Heart right ventricle (tissue), 16 donors: ENCODE measurements at regions not wholly inside any gene's neighbourhood (a gene's known extent, or its start where the extent isn't known, plus 50 kb on each side); places are given as distances from the start of the nearest gene placed in this dataset.

Experiments used
- ATAC-seq, 8 donors: fragments of 200-7000 bp; cut with Tn5 transposase; one replicate each; pipeline ENCODE4 v1.9.1; 2020; ENCODE audit warnings: mild to moderate bottlenecking in 8 of 8, moderate library complexity in 8 of 8, moderate number of reproducible peaks in 1 of 8
- DNase-seq, 2 donors: peaks; one replicate each; pipeline ENCODE4 v3.0.0-alpha.2; 2020
- H3K27ac ChIP-seq, 10 donors: fragments of 200-600 bp; sonication (generic) in 2 of 10; one replicate each; pipeline versions ENCODE4 v1.5.0 to v1.8.0; 2020 to 2022; ENCODE audit warnings: mild to moderate bottlenecking in 3 of 10
- H3K27me3 ChIP-seq, 7 donors: fragments of 200-600 bp; one replicate each; pipeline ENCODE4 v1.8.0; 2021 to 2022; ENCODE audit warnings: mild to moderate bottlenecking in 2 of 7
- H3K36me3 ChIP-seq, 9 donors: fragments of 200-600 bp; sonication (generic) in 1 of 9; one replicate each; pipeline versions ENCODE4 v1.5.0 to v1.8.0; 2020 to 2022; ENCODE audit warnings: mild to moderate bottlenecking in 2 of 9
- H3K4me1 ChIP-seq, 9 donors: fragments of 200-600 bp; sonication (generic) in 1 of 9; one replicate each; pipeline versions ENCODE4 v1.5.0 to v1.8.0; 2020 to 2022; ENCODE audit warnings: mild to moderate bottlenecking in 4 of 9
- H3K4me3 ChIP-seq, 10 donors: fragments of 200-600 bp; sonication (generic) in 2 of 10; one replicate each; pipeline versions ENCODE4 v1.5.0 to v1.8.0; 2020 to 2022; ENCODE audit warnings: mild to moderate bottlenecking in 7 of 10, moderate library complexity in 2 of 10
- H3K9me3 ChIP-seq, 11 donors: fragments of 200-600 bp in 10 of 11; sonication (generic) in 2 of 11; one replicate each; pipeline versions ENCODE4 v1.5.0 to v1.8.0; 2013 to 2022; ENCODE audit warnings: mild to moderate bottlenecking in 2 of 11, control low read depth in 1 of 11, moderate library complexity in 1 of 11
- WGBS, 2 donors: extraction: QIAGEN DNeasy Blood & Tissue Kit; methylation state at CpG; one replicate each; pipeline ENCODE4 v1.1.7; 2013; ENCODE audit warnings: inconsistent platforms in 1 of 2; 5-methylcytosine and 5-hydroxymethylcytosine counted together
- intact Hi-C, 10 donors: fragments of 100-400 bp; cut with DNase I; formaldehyde crosslinking; loops; one replicate each; pipeline versions ENCODE4 v1.11.1 to v1.14.2; 2022
- TF ChIP-seq, protein P1 (sequence below), 9 donors: fragments of 200-600 bp; sonication (generic) in 2 of 9; IDR thresholded peaks; one replicate each; pipeline versions ENCODE4 v1.5.0 to v1.8.0; 2021 to 2022; ENCODE audit warnings: antibody characterized with exemption in 9 of 9, mild to moderate bottlenecking in 5 of 9, moderate library complexity in 1 of 9
- donor health status: Arrhythmogenic right ventricular cardiomyopathy.
- donor health status: ischemic (EF 13 %, LVEDD 7.1; RV severe dilation, severe dysfunction).
- donor health status: healthy with polysubstance abuse.
- donor health status: DM: no; HTN: yes; CAD: no.
- donor health status: DM: no; HTN: no; CAD: no.
- donor health status: ischemic (EF 25% LVEDD 6.9; RV normal size, moderate dysfunction).
- donor health status: ischemic (EF 25% LVEDD 5.7; RV mildly dilated, moderate dysfunction).
- donor health status: healthy.
- donor health status: DM: yes; HTN: yes; CAD: no.
- donor health status: Ischemic cardiomyopathy.
- donor health status: ischemic (EF 35%, LVEDD 5.7; RV mildly dilated, moderate dysfunction).
- donor health status: nonischemic (EF 11% LVEDD 7.7; RV severe dilation, severe dysfunction).
- donor health status: DM: yes; HTN: yes; CAD: no.
- donor health status: PGD.
- donor health status: ischemic (EF 29% LVEDD 5.4; RV normal size, mild dysfunction).
- donor health status: nonischemic (EF 23%, LVEDD 6.1; RV moderate dilation, normal function).

DNA sequence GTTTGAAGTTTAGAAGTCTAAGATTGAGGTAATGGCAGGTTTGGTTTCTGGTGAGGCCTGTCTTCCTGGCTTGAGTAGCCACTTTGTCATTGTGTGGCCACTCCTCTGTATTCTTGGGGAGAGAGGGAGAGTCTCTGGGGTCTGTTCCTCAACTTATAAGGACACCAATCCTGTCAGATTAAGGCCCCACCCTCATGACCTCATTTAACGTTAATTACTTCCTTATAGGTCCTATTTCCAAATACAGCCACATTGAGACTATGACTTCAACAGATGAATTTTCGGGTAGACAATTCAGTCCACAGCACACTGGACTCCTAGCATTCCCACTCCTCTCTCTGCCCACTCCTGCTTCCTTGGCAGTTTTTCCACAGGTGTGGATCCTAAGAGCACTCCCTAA is 350.8 kb upstream of the CASK start:
- no peak for ATAC-seq
- no peak overlapping the region for H3K27ac ChIP-seq

DNA sequence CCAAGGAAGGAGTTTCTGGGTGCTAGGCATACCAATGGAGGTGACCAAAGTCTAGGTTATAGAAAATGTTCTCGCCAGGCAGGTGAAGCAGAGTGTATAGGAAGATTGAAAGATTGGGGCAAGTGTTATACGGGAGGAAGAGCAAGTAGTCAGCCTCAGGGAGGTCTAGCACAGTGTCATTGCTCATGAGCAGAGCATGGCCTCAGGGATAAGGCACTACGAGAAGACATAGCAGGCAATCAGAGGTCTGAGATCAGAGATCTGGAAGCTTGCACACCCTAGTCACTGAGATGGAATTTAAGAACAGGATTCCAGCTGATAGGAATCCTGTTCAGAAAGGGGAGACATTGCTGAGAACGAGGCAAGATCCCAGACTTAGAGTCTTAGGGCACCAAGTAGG is 350.0 kb upstream of the CASK start:
- DNase-seq (no peak), ATAC-seq (no peak)
- Histone ChIP-seq H3K4me3 (no peak overlapping the region), H3K9me3 (no peaks in the 10 kb centered on the region), H3K27me3 (peaks cover 0 to 26% (median 0%) of the 10 kb centered on the region in 7 donors), H3K27ac (no peak overlapping the region), H3K36me3 (no peaks in the 10 kb centered on the region), H3K4me1 (no peaks in the 10 kb centered on the region)
- WGBS, 2 donors = 85% methylated on average over 4 of the region's 4 CpGs
- intact Hi-C loops = no loop called here
- TF ChIP-seq, protein P1, sequence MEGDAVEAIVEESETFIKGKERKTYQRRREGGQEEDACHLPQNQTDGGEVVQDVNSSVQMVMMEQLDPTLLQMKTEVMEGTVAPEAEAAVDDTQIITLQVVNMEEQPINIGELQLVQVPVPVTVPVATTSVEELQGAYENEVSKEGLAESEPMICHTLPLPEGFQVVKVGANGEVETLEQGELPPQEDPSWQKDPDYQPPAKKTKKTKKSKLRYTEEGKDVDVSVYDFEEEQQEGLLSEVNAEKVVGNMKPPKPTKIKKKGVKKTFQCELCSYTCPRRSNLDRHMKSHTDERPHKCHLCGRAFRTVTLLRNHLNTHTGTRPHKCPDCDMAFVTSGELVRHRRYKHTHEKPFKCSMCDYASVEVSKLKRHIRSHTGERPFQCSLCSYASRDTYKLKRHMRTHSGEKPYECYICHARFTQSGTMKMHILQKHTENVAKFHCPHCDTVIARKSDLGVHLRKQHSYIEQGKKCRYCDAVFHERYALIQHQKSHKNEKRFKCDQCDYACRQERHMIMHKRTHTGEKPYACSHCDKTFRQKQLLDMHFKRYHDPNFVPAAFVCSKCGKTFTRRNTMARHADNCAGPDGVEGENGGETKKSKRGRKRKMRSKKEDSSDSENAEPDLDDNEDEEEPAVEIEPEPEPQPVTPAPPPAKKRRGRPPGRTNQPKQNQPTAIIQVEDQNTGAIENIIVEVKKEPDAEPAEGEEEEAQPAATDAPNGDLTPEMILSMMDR (IDR thresholded peaks at IDR 0.05) = no peak

More for the DNA sequence above, 350.8 kb upstream of the CASK start:
- intact Hi-C loops = no loop called here
- Histone ChIP-seq H3K27me3 (peaks cover 0 to 30% (median 0%) of the 10 kb centered on the region in 7 donors), H3K9me3 (no peaks in the 10 kb centered on the region), H3K36me3 (no peaks in the 10 kb centered on the region), H3K4me1 (no peaks in the 10 kb centered on the region), H3K4me3 (no peak overlapping the region)
- WGBS, 2 donors = 76 to 90% methylated on average over 2 of the region's 2 CpGs
- no peak for DNase-seq
- TF ChIP-seq, protein P1 (IDR thresholded peaks at IDR 0.05) = no peak

DNA sequence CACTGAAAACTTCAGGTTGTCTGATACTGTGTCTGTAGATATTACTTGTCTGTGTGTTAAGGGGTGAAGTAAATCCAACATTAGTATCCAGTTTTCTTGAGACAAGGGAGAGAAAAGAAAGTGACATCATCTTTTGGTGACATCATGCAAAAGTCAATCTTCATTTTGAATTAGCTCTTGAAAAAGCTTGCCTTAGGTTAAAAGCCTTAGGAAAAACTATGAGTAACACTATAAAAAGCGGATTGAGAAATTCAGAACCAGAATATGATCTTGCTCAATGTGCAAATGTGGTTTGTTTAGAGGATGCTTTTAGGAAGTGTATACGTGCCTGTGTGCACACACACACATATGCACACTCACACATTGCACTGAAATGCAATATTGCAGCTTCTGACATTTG is 345.8 kb upstream of the CASK start:
- DNase-seq = no peak
- intact Hi-C loops = no loop called here
- H3K27ac ChIP-seq = no peak overlapping the region
- TF ChIP-seq, protein P1 (IDR thresholded peaks at IDR 0.05) = no peak
- H3K4me3 ChIP-seq = no peak overlapping the region
- no peaks in the 10 kb centered on the region for H3K36me3 ChIP-seq
- ATAC-seq = no peak
- 75 to 81% methylated on average over 2 of the region's 2 CpGs for WGBS, 2 donors
- no peaks in the 10 kb centered on the region for H3K4me1 ChIP-seq
- H3K9me3 ChIP-seq = no peaks in the 10 kb centered on the region
- peaks cover 0 to 15% (median 0%) of the 10 kb centered on the region in 7 donors for H3K27me3 ChIP-seq

DNA sequence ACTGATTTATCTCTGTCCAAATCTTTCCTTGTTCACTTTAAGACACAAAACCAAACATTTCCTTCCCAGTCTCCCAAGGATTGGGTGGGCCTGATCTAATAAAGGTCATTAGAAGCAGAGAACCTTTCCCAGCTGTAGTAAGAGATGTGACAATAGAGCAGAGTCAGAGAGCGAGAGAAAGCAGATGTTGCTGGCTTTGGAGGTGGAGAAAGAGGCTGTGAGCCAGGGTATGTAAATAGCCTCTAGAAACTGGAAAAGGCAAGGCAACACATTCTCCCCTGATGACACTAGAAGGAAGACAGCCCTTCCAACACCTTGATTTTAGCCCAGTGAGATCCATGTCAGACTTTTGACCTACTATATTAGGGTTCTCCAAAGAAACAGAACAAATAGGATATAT is 337.5 kb upstream of the CASK start:
- WGBS, 2 donors = 59 to 80% methylated on average over 1 of the region's 1 CpG

More for the DNA sequence above, 337.5 kb upstream of the CASK start:
- Histone ChIP-seq H3K27ac (no peak overlapping the region), H3K4me3 (no peak overlapping the region), H3K36me3 (no peaks in the 10 kb centered on the region), H3K4me1 (no peaks in the 10 kb centered on the region), H3K9me3 (no peaks in the 10 kb centered on the region), H3K27me3 (peaks cover 0 to 12% (median 0%) of the 10 kb centered on the region in 7 donors)
- intact Hi-C loops = no loop called here
- DNase-seq (no peak), ATAC-seq (no peak)
- TF ChIP-seq, protein P1 (IDR thresholded peaks at IDR 0.05) = no peak
